A549 (cell line): ENCODE measurements at regions not wholly inside any gene's neighbourhood (a gene's known extent, or its start where the extent isn't known, plus 50 kb on each side); places are given as distances from the start of the nearest gene placed in this dataset.

Experiments
- ATAC-seq, 2 experiments: fragments of 200-7000 bp in 1 of 2; fragments of >200 bp in 1 of 2; cut with Nextera tagmentation in 1 of 2; cut with Tn5 transposase in 1 of 2; 3 replicates each; pipeline versions ENCODE4 v1.8.0 to v1.9.1; 2018 to 2020; ENCODE audit warnings: mild to moderate bottlenecking in 1 of 2, moderate library complexity in 1 of 2
- CTCF ChIA-PET: fragments of 300-600 bp; sonication (Branson Sonifier 250); formaldehyde crosslinking; extraction: SDS; loops from one replicate; lab custom pipeline; 2021; ENCODE audit warnings: antibody characterized with exemption, inconsistent platforms; lab: Yijun Ruan, JAX
- POLR2A ChIA-PET: fragments of 350-600 bp; formaldehyde crosslinking; extraction: SDS; loops from one replicate; lab custom pipeline; 2021; ENCODE audit warnings: antibody characterized with exemption, inconsistent platforms; lab: Yijun Ruan, JAX
- DNase-seq, 2 experiments: peaks; one replicate each; pipeline versions ENCODE4 v3.0.0 to v3.0.0-alpha.2; 2011 to 2016; ENCODE audit warnings: low read depth in 1 of 2, low spot score in 1 of 2
- FAIRE-seq: peaks from 2 replicates; lab custom pipeline; 2011; peaks lifted over from hg19 to GRCh38; lab: Jason Lieb, UNC
- H3K27ac ChIP-seq, 2 experiments: fragments of >200 bp; sonication (Bioruptor Twin); formaldehyde crosslinking; 3 replicates each; pipeline ENCODE4 v1.5.1; 2016 to 2017
- H3K4me1 ChIP-seq: fragments of >200 bp; sonication (Bioruptor Twin); formaldehyde crosslinking; 3 replicates; pipeline ENCODE4 v1.6.1; 2016
- H3K4me2 ChIP-seq: fragments of >200 bp; sonication (Bioruptor Twin); formaldehyde crosslinking; 3 replicates; pipeline ENCODE4 v1.6.1; 2016
- H3K4me3 ChIP-seq: fragments of >200 bp; sonication (Bioruptor Twin); formaldehyde crosslinking; 3 replicates; pipeline ENCODE4 v1.5.1; 2016
- H3K9me3 ChIP-seq: fragments of >200 bp; sonication (Bioruptor Twin); formaldehyde crosslinking; 3 replicates; pipeline ENCODE4 v1.6.1; 2016
- BCL3 ChIP-seq: fragments of >200 bp; sonication (Bioruptor Twin); formaldehyde crosslinking; IDR thresholded peaks from 3 replicates; pipeline ENCODE4 v1.6.1; 2016
- BHLHE40 ChIP-seq: IDR thresholded peaks from 2 replicates; pipeline ENCODE4 v1.6.1; 2012; ENCODE audit warnings: low read depth, low read length, inconsistent platforms
- CBX8 ChIP-seq: fragments of 200-600 bp; sonication (generic); IDR thresholded peaks from 2 replicates; pipeline ENCODE4 v1.6.1; 2016
- CHD2 ChIP-seq: fragments of 150-350 bp; IDR thresholded peaks from 2 replicates; pipeline ENCODE4 v1.6.1; 2014; ENCODE audit warnings: low read length; ENCODE audit not compliant: partially characterized antibody
- CHD4 ChIP-seq: fragments of 200-600 bp; sonication (generic); IDR thresholded peaks from 2 replicates; pipeline ENCODE4 v1.6.1; 2016; ENCODE audit warnings: antibody characterized with exemption, mild to moderate bottlenecking, borderline replicate concordance
- E2F6 ChIP-seq: IDR thresholded peaks from 2 replicates; pipeline ENCODE4 v1.6.1; 2012; ENCODE audit warnings: low read depth, borderline replicate concordance
- EHF ChIP-seq: fragments of 250-450 bp; sonication (Bioruptor Pico); IDR thresholded peaks from 2 replicates; pipeline ENCODE4 v1.5.0; 2020; ENCODE audit warnings: mild to moderate bottlenecking
- ELK1 ChIP-seq: fragments of 150-350 bp; IDR thresholded peaks from 2 replicates; pipeline ENCODE4 v1.6.1; 2014; ENCODE audit warnings: low read depth, mild to moderate bottlenecking, low read length
- FOSB ChIP-seq: fragments of 250-450 bp; sonication (Bioruptor Pico); IDR thresholded peaks from 2 replicates; pipeline ENCODE4 v1.5.0; 2020; ENCODE audit warnings: mild to moderate bottlenecking, moderate library complexity
- HES2 ChIP-seq: fragments of >200 bp; sonication (Bioruptor Twin); formaldehyde crosslinking; IDR thresholded peaks from 2 replicates; pipeline ENCODE4 v1.6.1; 2016
- HEYL ChIP-seq: fragments of 250-450 bp; sonication (Bioruptor Pico); IDR thresholded peaks from 2 replicates; pipeline ENCODE4 v1.8.0; 2021; ENCODE audit warnings: mild to moderate bottlenecking, moderate library complexity
- HOXB13 ChIP-seq: fragments of 250-450 bp; sonication (Bioruptor Pico); IDR thresholded peaks from 2 replicates; pipeline ENCODE4 v1.5.0; 2020; ENCODE audit warnings: low read depth, mild to moderate bottlenecking, moderate library complexity
- JUNB ChIP-seq: fragments of >200 bp; sonication (Bioruptor Twin); formaldehyde crosslinking; IDR thresholded peaks from 2 replicates; pipeline ENCODE4 v1.6.1; 2016
- NFE2L2 ChIP-seq: fragments of 150-350 bp; conservative IDR thresholded peaks from 2 replicates; pipeline ENCODE4 v1.6.1; 2014; ENCODE audit warnings: low read length
- NPAS2 ChIP-seq: fragments of 250-450 bp; sonication (Bioruptor Pico); IDR thresholded peaks from 2 replicates; pipeline ENCODE4 v1.8.0; 2022; ENCODE audit warnings: mild to moderate bottlenecking, moderate library complexity, borderline replicate concordance
- PBX3 ChIP-seq: IDR thresholded peaks from 2 replicates; pipeline ENCODE4 v1.6.1; 2012
- POLR2A ChIP-seq: IDR thresholded peaks from 2 replicates; pipeline ENCODE4 v1.6.1; 2012; ENCODE audit warnings: mild to moderate bottlenecking, low read length
- RARB ChIP-seq: fragments of 250-450 bp; sonication (Bioruptor Pico); IDR thresholded peaks from 2 replicates; pipeline ENCODE4 v1.8.0; 2021; ENCODE audit warnings: mild to moderate bottlenecking, moderate library complexity
- RFX5 ChIP-seq: fragments of 450-650 bp; IDR thresholded peaks from 2 replicates; pipeline ENCODE4 v1.7.1; 2014; ENCODE audit warnings: antibody characterized with exemption, mild to moderate bottlenecking, moderate library complexity
- RNF2 ChIP-seq: fragments of 200-600 bp; sonication (generic); IDR thresholded peaks from 2 replicates; pipeline ENCODE4 v1.6.1; 2016; ENCODE audit warnings: low read depth, mild to moderate bottlenecking, antibody characterized with exemption, moderate library complexity, borderline replicate concordance
- ZC3H11A ChIP-seq: fragments of 450-650 bp; IDR thresholded peaks from 2 replicates; pipeline ENCODE4 v1.6.1; 2014; ENCODE audit warnings: antibody characterized with exemption, mild to moderate bottlenecking
- WGBS: methylation state at CpG from one replicate; pipeline ENCODE4 v1.1.6; 2017; ENCODE audit errors: missing lambda C conversion rate; 5-methylcytosine and 5-hydroxymethylcytosine counted together
- TF ChIP-seq, protein P1 (sequence below): fragments of 450-650 bp; IDR thresholded peaks from 2 replicates; pipeline ENCODE4 v1.6.1; 2014; ENCODE audit warnings: antibody characterized with exemption

- no peak for TF ChIP-seq RNF2
- TF ChIP-seq PBX3, result no peak
- TF ChIP-seq BCL3, result no peak
- no peak for TF ChIP-seq CBX8
- no peak for TF ChIP-seq BHLHE40
- no peak for TF ChIP-seq E2F6
- no peak for TF ChIP-seq HOXB13
- TF ChIP-seq CHD4, result no peak
- TF ChIP-seq JUNB, result no peak
- TF ChIP-seq CHD2, result no peak
- TF ChIP-seq RFX5, result no peak
- no peak for TF ChIP-seq RARB
- no peak for TF ChIP-seq NFE2L2
- TF ChIP-seq ZC3H11A, result no peak
- no peak for TF ChIP-seq POLR2A
- no peak for ATAC-seq
- ChIA-PET POLR2A (no interaction called here), CTCF (no interaction called here)
- no peak for DNase-seq
- Histone ChIP-seq H3K4me2 (no peak overlapping the region), H3K9me3 (no peaks in the 10 kb centered on the region), H3K27ac (no peak overlapping the region), H3K4me3 (no peak overlapping the region), H3K4me1 (no peaks in the 10 kb centered on the region)
- FAIRE-seq, result no peak
- WGBS, result 0% methylated on average over 2 of the region's 2 CpGs
Observed at GRCh38 chr13:107690181-107690580, 525.2 kb downstream of the LIG4 start.

GRCh38 chr13:107685876-107686275, 529.5 kb downstream of the LIG4 start:
- Histone ChIP-seq H3K4me1 (no peaks in the 10 kb centered on the region), H3K9me3 (no peaks in the 10 kb centered on the region), H3K4me3 (no peak overlapping the region), H3K4me2 (no peak overlapping the region), H3K27ac (no peak overlapping the region)
- DNase-seq (no peak), FAIRE-seq (no peak), ATAC-seq (no peak)
- TF ChIP-seq FOSB (CRISPR knock-in tag) (no peak), PBX3 (no peak), BHLHE40 (no peak), HEYL (CRISPR knock-in tag) (no peak), RFX5 (no peak), NPAS2 (CRISPR knock-in tag) (no peak), CBX8 (no peak), HOXB13 (no peak), HES2 (no peak), ELK1 (no peak), EHF (CRISPR knock-in tag) (no peak)
- TF ChIP-seq, protein P1, sequence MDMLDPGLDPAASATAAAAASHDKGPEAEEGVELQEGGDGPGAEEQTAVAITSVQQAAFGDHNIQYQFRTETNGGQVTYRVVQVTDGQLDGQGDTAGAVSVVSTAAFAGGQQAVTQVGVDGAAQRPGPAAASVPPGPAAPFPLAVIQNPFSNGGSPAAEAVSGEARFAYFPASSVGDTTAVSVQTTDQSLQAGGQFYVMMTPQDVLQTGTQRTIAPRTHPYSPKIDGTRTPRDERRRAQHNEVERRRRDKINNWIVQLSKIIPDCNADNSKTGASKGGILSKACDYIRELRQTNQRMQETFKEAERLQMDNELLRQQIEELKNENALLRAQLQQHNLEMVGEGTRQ, result no peak
- ChIA-PET POLR2A (no interaction called here), CTCF (no interaction called here)
- 26% methylated on average over 9 of the region's 9 CpGs for WGBS
